H9 (cell line): ENCODE measurements at regions not wholly inside any gene's neighbourhood (a gene's known extent, or its start where the extent isn't known, plus 50 kb on each side); places are given as distances from the start of the nearest gene placed in this dataset.

Source experiments
- DNase-seq: peaks from one replicate; pipeline ENCODE4 v3.0.0-alpha.2; 2017
- H2AFZ ChIP-seq: one replicate; pipeline ENCODE4 v1.6.1; 2013; ENCODE audit warnings: mild to moderate bottlenecking, low read length, control low read depth, moderate library complexity
- H2AK5ac ChIP-seq: 2 replicates; pipeline ENCODE4 v1.6.1; 2013; ENCODE audit warnings: low read length, control low read depth, mixed read lengths; ENCODE audit not compliant: insufficient read length
- H2BK120ac ChIP-seq: one replicate; pipeline ENCODE4 v1.6.1; 2013; ENCODE audit warnings: low read depth, mild to moderate bottlenecking, low read length, control low read depth, inconsistent platforms; ENCODE audit not compliant: poor library complexity, severe bottlenecking
- H2BK12ac ChIP-seq: 2 replicates; pipeline ENCODE4 v1.6.1; 2013; ENCODE audit warnings: low read length, control low read depth, mixed read lengths, low read depth; ENCODE audit not compliant: insufficient read length
- H2BK15ac ChIP-seq: 2 replicates; pipeline ENCODE4 v1.6.1; 2013; ENCODE audit warnings: low read depth, low read length, control low read depth
- H2BK20ac ChIP-seq: one replicate; pipeline ENCODE4 v1.6.1; 2013; ENCODE audit warnings: low read depth, mild to moderate bottlenecking, low read length, control low read depth, inconsistent platforms; ENCODE audit not compliant: poor library complexity, severe bottlenecking
- H2BK5ac ChIP-seq: 2 replicates; pipeline ENCODE4 v1.6.1; 2013; ENCODE audit warnings: low read length, control low read depth, mixed read lengths; ENCODE audit not compliant: insufficient read length
- H3K14ac ChIP-seq: 2 replicates; pipeline ENCODE4 v1.6.1; 2013; ENCODE audit warnings: low read length, control low read depth; ENCODE audit not compliant: insufficient read depth
- H3K18ac ChIP-seq: 2 replicates; pipeline ENCODE4 v1.6.1; 2013; ENCODE audit warnings: low read depth, mild to moderate bottlenecking, mixed read lengths, low read length, control low read depth; ENCODE audit not compliant: insufficient read length
- H3K23ac ChIP-seq: 2 replicates; pipeline ENCODE4 v1.6.1; 2013; ENCODE audit warnings: low read length, control low read depth, mixed read lengths, low read depth; ENCODE audit not compliant: insufficient read length
- H3K23me2 ChIP-seq: 2 replicates; pipeline ENCODE4 v1.6.1; 2013; ENCODE audit warnings: low read depth, mild to moderate bottlenecking, mixed read lengths, low read length, control low read depth; ENCODE audit not compliant: insufficient read length, poor library complexity, severe bottlenecking
- H3K27ac ChIP-seq: 2 replicates; pipeline ENCODE4 v1.5.1; 2013; ENCODE audit warnings: low read length, control low read depth, mixed read lengths, low read depth; ENCODE audit not compliant: insufficient read length
- H3K27me3 ChIP-seq: 2 replicates; pipeline ENCODE4 v1.6.1; 2013; ENCODE audit warnings: low read length, control low read depth, inconsistent platforms; ENCODE audit not compliant: insufficient read depth
- H3K4ac ChIP-seq: 2 replicates; pipeline ENCODE4 v1.6.1; 2013; ENCODE audit warnings: low read depth, mild to moderate bottlenecking, control low read depth, inconsistent platforms, low read length, moderate library complexity
- H3K4me1 ChIP-seq: 2 replicates; pipeline ENCODE4 v1.6.1; 2013; ENCODE audit warnings: low read length, control low read depth, inconsistent platforms; ENCODE audit not compliant: insufficient read depth
- H3K4me2 ChIP-seq: 2 replicates; pipeline ENCODE4 v1.6.1; 2013; ENCODE audit warnings: low read length, control low read depth, mixed read lengths; ENCODE audit not compliant: insufficient read length, insufficient read depth
- H3K56ac ChIP-seq: 2 replicates; pipeline ENCODE4 v1.6.1; 2013; ENCODE audit warnings: low read depth, mild to moderate bottlenecking, mixed read lengths, low read length, control low read depth; ENCODE audit not compliant: insufficient read length
- H3K79me1 ChIP-seq: 2 replicates; pipeline ENCODE4 v1.6.1; 2013; ENCODE audit warnings: low read depth, mild to moderate bottlenecking, moderate library complexity, low read length, control low read depth, inconsistent platforms; ENCODE audit not compliant: insufficient read depth, poor library complexity, severe bottlenecking
- H3K79me2 ChIP-seq: 2 replicates; pipeline ENCODE4 v1.6.1; 2013; ENCODE audit warnings: low read length, control low read depth, inconsistent platforms; ENCODE audit not compliant: insufficient read depth
- H3K9ac ChIP-seq: 2 replicates; pipeline ENCODE4 v1.6.1; 2013; ENCODE audit warnings: low read length, control low read depth, mixed read lengths; ENCODE audit not compliant: insufficient read length; ENCODE audit errors: extremely low read depth
- H3K9me3 ChIP-seq: one replicate; pipeline ENCODE4 v1.6.1; 2013; ENCODE audit warnings: low read depth, low read length, inconsistent platforms; ENCODE audit not compliant: control insufficient read depth
- H3T11ph ChIP-seq: one replicate; pipeline ENCODE4 v1.6.1; 2013; ENCODE audit warnings: mild to moderate bottlenecking, low read length, control low read depth, inconsistent platforms
- H4K20me1 ChIP-seq: one replicate; pipeline ENCODE4 v1.6.1; 2013; ENCODE audit not compliant: control insufficient read depth, insufficient read length, insufficient read depth
- H4K5ac ChIP-seq: 2 replicates; pipeline ENCODE4 v1.6.1; 2013; ENCODE audit warnings: low read depth, mild to moderate bottlenecking, mixed read lengths, low read length, control low read depth; ENCODE audit not compliant: insufficient read length
- H4K8ac ChIP-seq: replicated peaks from 2 replicates; pipeline ENCODE4 v1.6.1; 2013; ENCODE audit warnings: low read length, control low read depth, mixed read lengths, low read depth; ENCODE audit not compliant: insufficient read length
- H4K91ac ChIP-seq: 2 replicates; pipeline ENCODE4 v1.6.1; 2013; ENCODE audit warnings: low read depth, mild to moderate bottlenecking, moderate library complexity, mixed read lengths, low read length, control low read depth; ENCODE audit not compliant: insufficient read length
- H3K27ac Mint-ChIP-seq, 3 experiments: 2 replicates in 2 of 3; 3 replicates in 1 of 3; pipeline ENCODE4 v1.8.0; 2020 to 2021; ENCODE audit warnings: mixed read lengths in 3 of 3, mild to moderate bottlenecking in 1 of 3, moderate library complexity in 1 of 3
- H3K27me3 Mint-ChIP-seq: 2 replicates; pipeline ENCODE4 v1.8.0; 2021; ENCODE audit warnings: low read depth, mild to moderate bottlenecking, moderate library complexity, mixed read lengths
- H3K36me3 Mint-ChIP-seq, 3 experiments: 2 replicates in 2 of 3; 3 replicates in 1 of 3; pipeline ENCODE4 v1.8.0; 2020 to 2021; ENCODE audit warnings: low read depth in 3 of 3, mixed read lengths in 3 of 3; ENCODE audit not compliant: insufficient read depth in 1 of 3
- H3K4me1 Mint-ChIP-seq, 2 experiments: 2 replicates each; pipeline ENCODE4 v1.8.0; 2020; ENCODE audit warnings: mixed read lengths in 2 of 2
- H3K4me3 Mint-ChIP-seq, 2 experiments: 2 replicates in 1 of 2; 3 replicates in 1 of 2; pipeline ENCODE4 v1.8.0; 2020 to 2021; ENCODE audit warnings: mild to moderate bottlenecking in 2 of 2, mixed read lengths in 2 of 2, moderate library complexity in 1 of 2
- H3K9me3 Mint-ChIP-seq, 2 experiments: 2 replicates in 1 of 2; 3 replicates in 1 of 2; pipeline ENCODE4 v1.8.0; 2020; ENCODE audit warnings: mild to moderate bottlenecking in 2 of 2, mixed read lengths in 2 of 2, moderate library complexity in 1 of 2
- WGBS: extraction: QIAGEN DNeasy Blood & Tissue Kit; methylation state at CpG from one replicate; pipeline ENCODE4 v1.1.7; 2013; ENCODE audit warnings: missing lambda C conversion rate, low lambda C conversion rate, mixed read lengths; ENCODE audit not compliant: insufficient read length; ENCODE audit errors: extremely low coverage; 5-methylcytosine and 5-hydroxymethylcytosine counted together
- TF ChIP-seq, protein P1 (sequence below): fragments of 200-600 bp; sonication (generic); conservative IDR thresholded peaks from 3 replicates; pipeline ENCODE4 v1.8.0; 2021; ENCODE audit warnings: antibody characterized with exemption, mild to moderate bottlenecking

DNA sequence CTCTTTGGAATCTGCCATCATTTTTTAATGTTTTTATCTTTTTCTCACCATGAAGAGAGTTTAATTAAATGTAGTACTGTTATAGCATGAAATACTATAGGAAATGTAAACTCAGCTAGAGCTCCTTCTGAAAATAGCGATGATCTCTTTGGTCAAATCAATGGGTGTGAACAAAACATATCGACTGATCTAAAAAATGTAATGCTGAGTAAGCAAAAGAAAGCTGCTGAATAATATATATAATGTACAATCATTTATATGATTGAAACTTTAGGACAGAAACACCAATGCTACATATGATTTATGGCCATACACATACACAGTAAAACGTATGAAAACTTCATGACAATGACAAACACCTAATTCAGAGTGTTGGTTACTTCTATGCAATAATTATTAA is 150.8 kb upstream of the TUBA3C start:
- Histone ChIP-seq H3K4me2 (no peak overlapping the region), H3K14ac (no peak overlapping the region), H2BK5ac (no peak overlapping the region), H2AK5ac (no peak overlapping the region), H4K20me1 (no peaks in the 10 kb centered on the region), H3T11ph (no peak overlapping the region), H3K18ac (no peak overlapping the region), H3K4ac (no peak overlapping the region), H3K27me3 (no peaks in the 10 kb centered on the region), H3K27ac (no peak overlapping the region), H3K9ac (no peak overlapping the region), H3K4me1 (no peaks in the 10 kb centered on the region), H2BK12ac (no peak overlapping the region), H2BK20ac (no peak overlapping the region), H3K23me2 (no peaks in the 10 kb centered on the region), H4K8ac (no peak overlapping the region), H2AFZ (no peak overlapping the region), H2BK120ac (no peak overlapping the region), H3K79me1 (no peaks in the 10 kb centered on the region), H2BK15ac (no peak overlapping the region), H3K23ac (no peak overlapping the region), H3K56ac (no peak overlapping the region), H4K5ac (no peak overlapping the region), H3K9me3 (peaks cover 57% of the 10 kb centered on the region), H4K91ac (no peak overlapping the region), H3K79me2 (no peaks in the 10 kb centered on the region)
- Mint-ChIP-seq H3K9me3 (peaks cover 81 to 85% of the 10 kb centered on the region in 2 experiments), H3K27ac (no peak overlapping the region), H3K36me3 (peaks cover 0 to 11% (median 2%) of the 10 kb centered on the region in 3 experiments; a peak in 5 of 7 replicates), H3K27me3 (no peaks in the 10 kb centered on the region; the same call in 1 of the 2 replicates), H3K4me3 (no peak overlapping the region), H3K4me1 (no peaks in the 10 kb centered on the region)
- no peak for DNase-seq
- TF ChIP-seq, protein P1, sequence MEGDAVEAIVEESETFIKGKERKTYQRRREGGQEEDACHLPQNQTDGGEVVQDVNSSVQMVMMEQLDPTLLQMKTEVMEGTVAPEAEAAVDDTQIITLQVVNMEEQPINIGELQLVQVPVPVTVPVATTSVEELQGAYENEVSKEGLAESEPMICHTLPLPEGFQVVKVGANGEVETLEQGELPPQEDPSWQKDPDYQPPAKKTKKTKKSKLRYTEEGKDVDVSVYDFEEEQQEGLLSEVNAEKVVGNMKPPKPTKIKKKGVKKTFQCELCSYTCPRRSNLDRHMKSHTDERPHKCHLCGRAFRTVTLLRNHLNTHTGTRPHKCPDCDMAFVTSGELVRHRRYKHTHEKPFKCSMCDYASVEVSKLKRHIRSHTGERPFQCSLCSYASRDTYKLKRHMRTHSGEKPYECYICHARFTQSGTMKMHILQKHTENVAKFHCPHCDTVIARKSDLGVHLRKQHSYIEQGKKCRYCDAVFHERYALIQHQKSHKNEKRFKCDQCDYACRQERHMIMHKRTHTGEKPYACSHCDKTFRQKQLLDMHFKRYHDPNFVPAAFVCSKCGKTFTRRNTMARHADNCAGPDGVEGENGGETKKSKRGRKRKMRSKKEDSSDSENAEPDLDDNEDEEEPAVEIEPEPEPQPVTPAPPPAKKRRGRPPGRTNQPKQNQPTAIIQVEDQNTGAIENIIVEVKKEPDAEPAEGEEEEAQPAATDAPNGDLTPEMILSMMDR = no peak
- WGBS = no CpG with 5 or more reads among the region's 3 CpGs
